KG1 (cell line): ENCODE measurements at regions not wholly inside any gene's neighbourhood (a gene's known extent, or its start where the extent isn't known, plus 50 kb on each side); places are given as distances from the start of the nearest gene placed in this dataset.

Source experiments
- DNase-seq: peaks from one replicate; lab custom pipeline; 2025; lab: John Stamatoyannopoulos, UW

DNA sequence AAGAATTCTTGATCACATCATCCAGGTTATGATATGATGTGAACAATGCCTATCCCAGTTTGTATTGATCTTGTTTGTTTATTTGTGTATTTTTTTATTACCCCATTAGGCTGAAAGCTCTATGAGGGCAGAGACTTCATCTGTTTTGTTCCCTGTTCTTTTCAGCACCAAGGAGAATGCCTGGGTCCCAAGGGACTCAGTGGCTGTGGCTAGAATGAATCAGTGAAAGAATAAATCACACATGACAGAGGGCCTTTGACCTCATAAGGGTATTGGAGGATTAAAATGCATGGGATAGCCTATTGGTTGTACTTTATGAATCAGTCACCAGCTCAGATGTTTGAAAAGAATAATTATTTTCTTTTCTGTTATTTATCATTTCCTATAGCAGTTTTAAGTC, 292.2 kb downstream of the GAS1 start:
- DNase-seq: no peak

DNA sequence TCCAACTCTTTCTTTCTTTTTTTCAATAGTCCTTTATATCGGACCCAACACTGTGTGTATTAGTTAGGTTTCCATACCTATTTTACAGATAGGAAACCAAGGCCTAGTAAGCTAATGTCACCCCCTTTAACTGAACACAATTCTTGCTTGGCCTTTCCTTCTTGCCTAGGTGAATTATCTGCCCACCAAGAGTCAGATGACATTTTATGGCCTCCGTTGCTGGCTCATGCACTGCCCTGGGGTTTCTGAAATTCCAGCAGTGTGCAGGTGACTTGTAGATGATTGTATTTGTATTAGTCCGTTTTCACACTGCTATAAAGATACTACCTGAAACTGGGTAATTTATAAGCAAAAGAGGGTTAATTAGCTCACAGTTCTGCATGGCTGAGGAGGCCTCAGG, 293.8 kb downstream of the GAS1 start:
- no peak for DNase-seq

DNA sequence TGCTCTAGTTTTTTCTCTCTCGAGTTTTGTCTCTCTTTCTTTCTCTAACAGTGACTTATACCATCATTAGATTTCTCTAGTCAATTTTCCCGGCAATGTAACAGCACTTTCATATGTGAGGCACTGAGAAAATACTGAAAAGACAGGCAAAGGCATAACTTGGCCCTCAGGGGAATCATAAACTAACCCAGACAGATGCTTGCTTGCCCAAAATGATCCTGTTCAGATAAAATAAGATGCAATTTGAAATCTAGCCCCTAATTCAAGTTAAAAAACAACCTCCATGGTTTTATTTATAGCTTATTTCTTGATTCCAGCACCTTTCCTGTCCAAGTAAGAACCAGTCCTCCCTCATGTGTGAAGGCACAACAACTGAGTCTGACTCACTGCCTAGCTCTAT, 294.6 kb downstream of the GAS1 start:
- no peak for DNase-seq

DNA sequence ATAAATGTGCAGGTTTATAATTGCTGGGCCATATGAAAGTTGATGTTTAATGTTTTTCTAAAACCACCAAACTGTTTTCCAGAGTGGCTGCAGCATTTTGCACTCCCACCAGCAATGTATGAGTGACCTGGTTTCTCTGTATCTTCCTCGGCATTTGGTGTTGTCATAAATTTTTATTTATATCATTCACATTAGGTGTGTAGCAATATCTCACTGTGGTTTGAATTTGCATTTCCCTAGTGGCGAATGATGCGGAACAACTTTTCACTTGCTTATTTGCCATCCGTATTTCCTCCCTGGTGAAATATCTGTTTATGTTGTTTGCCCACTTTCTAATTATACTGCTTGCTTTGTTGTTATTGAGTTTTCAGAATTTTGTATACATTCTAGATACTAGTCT, 295.7 kb upstream of the TUT7 start:
- no peak for DNase-seq

DNA sequence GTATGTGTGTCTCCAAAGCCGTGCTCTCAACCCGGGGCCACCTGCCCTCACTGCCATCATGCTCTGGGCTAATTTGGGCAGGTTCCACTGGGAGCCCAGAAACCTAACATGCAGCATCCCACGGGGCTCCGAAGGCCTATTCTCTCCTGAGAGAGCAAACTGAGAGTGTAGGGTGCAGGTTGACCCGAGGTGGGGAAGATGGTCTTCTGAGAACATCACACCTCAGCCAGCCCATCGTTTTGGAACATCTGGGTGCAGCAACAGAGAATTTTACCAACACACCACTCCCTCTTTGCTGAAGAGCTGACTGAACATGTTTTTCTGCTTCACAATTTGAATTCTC, 294.6 kb upstream of the TUT7 start:
- no peak for DNase-seq

DNA sequence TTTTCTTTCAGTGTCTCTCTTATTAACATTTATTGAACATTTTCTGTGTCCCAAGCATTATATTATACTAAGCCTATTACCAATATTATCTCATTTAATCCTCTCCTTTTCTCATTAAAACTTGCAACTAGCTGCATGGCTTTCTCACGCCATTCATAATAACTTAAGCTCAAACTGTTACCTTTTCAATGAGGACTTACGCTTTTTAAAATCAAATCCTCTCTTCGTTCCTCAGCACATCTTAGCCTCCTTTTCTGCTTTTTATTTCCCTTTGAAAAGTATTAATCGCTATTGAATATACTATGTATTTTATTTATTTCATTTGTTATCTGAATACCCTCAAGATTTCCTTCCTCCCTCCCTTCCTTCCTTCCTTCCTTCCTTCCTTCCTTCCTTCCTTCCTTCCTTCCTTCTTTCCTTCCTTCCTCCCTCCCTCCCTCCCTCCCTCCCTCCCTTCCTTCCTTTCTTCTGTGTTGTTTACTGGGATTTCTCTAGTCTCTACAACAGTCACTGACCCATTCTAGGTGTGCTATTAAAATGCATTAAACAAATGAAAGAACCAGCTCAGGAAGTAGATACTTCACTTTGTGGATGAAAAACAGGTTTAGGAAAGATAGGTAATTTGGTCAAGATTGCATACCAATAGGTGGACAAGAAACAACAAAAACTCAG, 294.1 kb upstream of the TUT7 start:
- DNase-seq: no peak

DNA sequence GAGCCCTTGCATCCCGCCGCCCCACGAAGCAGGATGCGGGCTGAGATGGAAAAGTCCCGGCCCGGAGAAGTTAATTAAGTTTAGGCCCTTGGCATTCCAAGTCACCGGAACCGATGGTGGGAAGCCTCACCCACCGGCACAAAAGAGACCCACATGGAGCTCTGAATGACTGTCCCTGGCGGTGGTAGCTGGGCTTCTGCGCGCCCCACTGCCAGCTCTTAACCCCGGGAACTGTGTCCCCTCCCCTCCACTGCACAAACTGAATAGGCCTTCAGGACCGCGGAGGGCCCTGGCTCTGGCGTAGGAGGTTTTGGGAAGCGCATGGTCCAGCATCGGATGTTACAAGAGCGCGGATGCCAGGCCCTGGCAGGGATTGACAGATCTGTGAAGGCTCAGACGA, 291.1 kb upstream of the TUT7 start:
- DNase-seq: no peak

DNA sequence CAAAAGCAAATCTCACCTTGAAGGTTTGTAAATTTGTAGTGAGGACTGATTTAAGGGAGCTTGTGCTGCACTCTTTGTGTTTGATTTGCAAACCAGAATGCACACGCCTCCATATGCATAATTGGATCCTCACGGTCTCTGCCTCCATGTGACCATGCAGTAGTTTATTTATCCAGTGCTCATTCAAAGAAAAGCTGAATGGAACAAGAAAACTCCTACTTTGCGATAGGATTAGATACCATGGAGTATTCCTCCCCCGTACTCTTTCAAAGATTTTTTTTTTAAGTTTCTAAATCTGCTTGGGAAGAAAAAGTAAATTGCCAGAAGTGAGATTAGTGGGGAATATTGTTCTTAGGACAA, 290.4 kb upstream of the TUT7 start:
- DNase-seq: no peak

DNA sequence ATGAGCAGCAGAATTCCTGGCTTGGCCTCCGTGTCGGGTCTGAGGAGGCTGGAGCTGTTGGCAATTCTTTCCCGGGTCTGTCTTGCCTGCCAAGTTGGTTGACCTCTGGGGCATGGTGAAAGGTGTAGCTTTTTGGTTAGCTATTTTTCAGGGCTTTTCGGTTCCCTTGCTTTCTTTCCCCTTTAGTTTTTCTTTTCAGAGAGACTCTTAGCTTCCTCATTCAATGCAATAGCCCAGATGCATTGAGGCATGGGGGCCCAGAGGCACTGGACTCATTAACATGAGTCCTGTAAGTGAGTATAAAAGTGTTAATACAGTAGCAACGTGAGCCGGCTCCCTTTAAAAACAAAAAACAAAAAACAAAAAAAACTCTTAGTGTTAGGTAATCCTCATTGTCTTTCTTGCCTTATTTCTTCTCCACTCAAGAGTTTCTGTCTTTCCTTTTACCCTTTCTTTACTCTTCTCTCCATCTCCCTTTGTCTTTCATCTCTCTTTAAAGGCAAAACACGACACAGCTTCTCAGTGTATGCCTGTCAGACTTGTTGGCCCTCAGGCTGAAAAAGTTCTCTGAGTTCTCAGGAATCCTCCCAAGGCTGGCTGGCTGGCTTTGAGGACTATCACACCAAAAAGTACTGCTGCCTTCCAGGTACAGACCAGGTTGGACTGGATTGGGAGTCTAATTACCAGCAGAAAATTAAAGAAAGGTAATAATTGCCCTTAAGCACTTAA, 289.9 kb upstream of the TUT7 start:
- no peak for DNase-seq

DNA sequence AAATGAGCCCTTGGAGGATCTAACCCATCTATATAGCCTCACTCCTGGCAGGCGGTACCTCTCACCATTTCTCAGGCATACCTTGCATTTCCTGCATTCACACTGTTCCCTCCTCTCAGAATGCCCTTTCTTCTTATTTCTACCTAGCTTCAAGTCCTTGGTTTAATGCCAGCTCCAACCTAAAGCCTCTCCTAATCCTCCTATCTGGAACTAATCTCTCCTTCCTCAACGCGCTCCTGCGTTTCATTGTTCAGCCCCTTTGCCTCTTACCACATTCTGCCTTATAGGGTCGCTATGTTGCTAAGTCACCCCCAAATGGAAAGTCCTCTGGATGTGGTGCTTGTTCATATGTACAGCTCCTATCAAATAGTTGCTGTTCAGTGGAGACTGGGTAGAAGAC, 288.5 kb upstream of the TUT7 start:
- DNase-seq: no peak

DNA sequence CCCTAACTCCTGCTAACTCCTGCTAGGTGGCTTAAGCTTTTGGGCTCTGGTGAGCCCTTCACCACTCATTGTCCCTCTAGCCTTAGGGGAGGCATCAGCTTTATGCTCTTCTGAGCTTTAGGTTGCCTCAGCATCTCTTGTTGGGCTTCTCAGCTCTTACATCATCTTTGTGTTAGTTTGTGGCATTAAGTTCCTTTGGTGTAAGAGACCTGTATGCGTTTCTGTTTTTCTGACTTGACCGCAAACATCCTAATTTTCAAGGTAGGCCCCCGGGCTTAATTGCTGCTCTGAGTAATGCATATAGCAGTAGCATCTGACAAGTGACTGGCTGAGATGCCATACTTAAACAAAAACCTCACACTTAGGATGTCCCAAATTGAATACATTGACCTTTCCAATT, 287.8 kb upstream of the TUT7 start:
- no peak for DNase-seq

DNA sequence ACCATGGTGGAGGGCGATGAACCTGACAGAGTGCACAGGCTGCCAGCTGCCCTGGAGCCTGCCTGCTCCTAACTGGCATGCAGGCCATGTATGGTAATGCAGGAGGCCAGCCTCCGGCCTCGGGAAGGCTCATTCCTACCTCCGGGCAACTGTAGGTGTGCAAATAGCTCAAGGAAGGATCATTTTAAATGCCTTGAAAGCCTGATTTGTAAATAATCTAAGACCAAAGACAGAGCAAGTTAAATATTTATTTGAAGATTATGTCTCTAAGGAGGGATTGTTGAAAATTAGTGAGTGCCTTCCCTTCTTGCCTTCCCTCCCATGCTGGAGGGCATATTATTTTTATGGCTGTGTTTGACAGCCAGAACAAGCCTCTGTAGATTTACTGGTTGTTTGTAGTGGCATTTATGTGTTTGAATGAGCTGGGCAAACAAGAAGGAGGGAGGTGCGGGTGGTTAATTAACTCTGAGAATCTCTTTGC, 285.7 kb upstream of the TUT7 start:
- no peak for DNase-seq

DNA sequence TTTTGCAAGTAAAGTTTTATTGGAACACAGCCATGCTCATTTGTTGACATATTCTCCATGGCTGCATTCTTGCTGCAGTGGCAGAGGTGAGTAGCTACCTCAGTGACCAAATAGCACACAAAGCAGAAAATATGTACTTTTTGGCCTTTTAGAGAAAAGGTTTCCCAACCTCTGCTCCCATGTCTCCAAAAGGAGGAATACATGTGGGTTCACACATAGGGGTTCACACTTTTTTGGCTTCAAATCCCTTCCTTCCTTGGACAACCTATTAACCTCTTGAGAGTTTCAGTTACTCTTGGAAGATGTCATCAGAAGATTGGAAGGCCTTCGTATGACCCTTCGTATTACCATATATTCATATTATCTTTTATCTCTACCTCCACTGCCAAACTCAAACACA, 285.1 kb upstream of the TUT7 start:
- no peak for DNase-seq

DNA sequence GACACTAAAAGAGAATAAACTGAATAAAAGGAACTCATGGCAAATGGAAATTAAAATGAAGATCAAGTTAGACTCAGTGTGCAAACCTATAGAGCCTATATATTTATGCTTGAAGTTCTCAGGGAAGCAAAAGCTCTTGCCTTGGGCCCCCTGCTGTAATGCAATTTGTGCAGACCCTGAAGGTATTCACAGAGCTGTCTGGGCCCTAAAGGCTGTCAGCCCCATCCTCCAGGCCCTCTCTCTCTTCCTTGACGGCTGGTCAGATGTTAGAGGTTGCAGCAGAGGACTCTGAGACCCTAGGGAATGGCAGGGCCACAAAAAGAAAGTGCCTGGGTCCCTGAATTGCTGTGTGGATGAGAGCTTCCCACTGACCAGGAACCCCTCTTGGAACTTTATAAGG, 283.9 kb upstream of the TUT7 start:
- no peak for DNase-seq

DNA sequence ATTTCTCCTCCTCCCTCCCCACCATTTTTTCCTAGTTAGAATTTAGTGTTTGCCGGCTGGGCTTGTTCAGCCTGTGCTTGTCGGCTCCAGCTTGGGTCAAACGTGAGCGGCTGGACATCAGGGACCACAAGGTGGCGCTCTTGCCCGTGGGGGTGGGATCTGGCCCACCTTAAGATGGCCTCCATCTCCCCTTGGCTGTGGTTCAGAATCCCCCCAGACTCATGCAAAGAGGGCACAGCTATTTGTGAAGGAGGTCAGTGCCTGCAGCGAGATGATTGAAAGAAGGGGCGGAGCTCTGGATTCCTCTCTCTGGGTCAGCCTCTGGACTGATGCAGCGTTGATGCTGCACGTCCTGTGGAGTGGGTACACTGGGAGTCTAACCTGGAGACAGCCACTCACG, 283.3 kb upstream of the TUT7 start:
- DNase-seq: no peak

DNA sequence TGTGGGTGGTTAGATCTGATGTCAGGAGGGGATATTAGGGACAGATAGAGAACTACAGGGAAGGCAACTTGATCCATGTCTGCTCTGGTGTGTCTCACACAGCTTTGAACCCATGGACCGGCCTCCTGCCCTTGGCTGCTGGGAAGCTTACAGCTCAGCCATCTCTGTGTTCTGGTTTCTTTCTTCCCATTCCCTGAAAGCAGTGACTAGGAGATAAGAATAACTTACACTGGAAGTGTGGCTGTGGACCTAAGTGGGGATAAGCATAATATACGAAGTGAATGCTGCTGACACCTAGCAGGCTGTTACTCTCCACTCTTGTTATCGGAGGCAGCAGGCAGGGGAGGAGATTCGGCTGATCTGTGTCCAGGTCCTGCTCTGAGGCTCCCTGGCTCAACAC, 282.3 kb upstream of the TUT7 start:
- no peak for DNase-seq

DNA sequence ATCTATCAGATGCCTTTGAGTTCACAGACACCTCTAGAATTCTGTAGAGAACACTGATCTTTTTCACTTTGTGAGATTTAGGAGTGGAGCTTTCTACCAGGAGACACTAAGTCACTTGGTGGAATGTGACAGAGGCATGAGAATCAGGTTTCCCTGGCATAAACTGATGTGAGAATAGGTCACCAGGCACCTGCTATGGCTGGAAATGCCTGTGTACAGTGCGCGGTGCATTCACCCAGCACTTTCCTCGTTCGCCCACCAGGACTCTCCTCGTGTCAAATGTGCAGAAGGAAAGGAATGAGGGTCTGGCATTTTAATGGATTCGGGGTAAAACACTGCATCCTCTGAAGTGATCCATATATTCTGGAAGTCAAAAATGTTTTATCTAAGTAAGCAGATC, 281.8 kb upstream of the TUT7 start:
- DNase-seq: no peak

DNA sequence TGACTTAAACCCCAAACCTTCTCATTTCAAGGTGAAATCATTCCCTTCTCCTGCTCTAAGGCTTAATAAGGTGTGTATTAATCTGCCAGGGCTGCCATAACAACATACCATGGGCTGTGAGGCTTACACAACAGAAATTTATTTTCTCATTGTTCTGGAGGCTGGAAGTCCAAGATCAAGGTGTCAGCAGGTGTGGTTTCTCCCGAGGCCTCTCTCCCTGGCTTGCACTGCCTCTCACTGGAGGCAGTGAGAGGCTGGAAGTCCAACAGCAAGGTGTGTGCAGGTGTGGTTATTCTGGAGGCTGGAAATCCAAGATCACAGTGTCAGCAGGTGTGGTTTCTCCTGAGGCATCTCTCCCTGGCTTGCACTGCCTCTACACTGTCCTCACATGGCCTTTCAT, 280.3 kb upstream of the TUT7 start:
- DNase-seq: no peak

DNA sequence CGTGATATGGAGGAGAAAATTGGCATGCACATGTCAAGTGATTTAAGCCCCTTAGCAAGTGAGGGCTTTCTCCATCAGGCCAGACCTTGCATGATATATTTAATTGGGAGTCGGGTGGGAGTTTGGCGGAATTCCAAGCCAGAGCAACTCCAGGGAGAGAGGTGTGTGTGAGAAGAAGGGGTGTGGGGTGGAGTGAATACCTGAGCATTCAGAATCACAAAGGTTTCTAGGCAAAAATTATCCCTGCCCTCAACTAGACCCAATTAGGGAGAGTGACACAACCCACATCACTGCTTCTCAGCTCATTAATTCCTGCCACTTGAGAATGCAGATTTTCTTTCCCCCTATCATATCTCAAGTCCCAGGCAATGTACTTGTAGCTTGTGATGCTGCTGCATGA, 279.7 kb upstream of the TUT7 start:
- no peak for DNase-seq

DNA sequence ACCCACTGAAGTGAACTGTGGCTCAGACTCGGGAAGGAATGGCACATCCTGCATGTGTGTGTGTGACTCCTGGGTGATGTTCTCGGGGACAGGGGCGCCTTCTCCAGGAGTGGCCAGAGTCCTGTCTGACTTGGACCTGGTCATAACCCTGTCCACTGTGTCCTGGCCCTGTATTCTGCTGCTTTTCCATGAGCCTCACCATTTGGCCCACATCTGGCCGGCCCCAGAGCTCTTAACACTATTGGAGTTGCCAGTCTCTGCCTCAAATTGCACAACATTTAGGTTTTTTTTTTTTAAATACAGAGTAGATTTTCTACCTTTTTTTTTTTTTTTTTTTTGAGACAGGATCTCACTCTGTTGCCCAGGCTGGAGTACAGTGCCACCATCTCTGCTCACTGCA, 278.3 kb upstream of the TUT7 start:
- no peak for DNase-seq

DNA sequence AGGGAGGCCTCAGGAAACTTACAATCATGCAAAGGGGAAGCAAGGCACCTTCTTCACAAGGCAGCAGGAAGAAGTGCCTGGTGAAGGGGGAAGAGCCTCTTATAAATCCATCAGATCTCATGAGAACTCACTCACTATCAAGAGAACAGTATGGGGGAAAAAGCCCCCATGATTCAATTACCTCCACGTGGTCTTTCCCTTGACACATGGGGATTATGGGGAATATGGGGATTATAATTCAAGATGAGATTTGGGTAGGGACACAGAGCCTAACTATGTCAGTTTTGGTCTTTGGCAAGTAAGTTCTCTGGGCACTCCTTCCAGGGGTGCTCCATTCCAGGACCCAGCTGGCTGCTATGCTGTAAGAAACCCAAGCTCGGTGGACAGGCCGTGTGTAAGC, 275.3 kb upstream of the TUT7 start:
- DNase-seq: no peak

DNA sequence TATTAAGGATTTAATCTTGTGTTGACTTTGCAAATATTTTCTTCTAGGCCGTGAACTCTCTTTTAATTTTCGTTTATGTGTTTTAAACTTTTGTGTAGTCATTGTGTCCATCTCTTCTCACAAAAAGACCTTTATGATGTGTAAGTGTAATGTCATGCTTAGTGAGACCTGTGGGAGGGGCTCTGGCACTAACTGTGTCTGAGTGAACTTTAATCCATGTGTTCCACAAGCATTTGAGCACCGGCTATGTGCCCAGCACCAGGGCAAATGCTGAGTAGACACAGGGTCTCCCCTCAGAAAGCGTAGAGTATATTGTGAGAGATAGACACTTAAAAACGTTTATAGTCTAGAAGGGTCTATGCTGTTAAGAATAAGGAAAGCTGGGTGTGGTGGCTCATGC, 272.6 kb upstream of the TUT7 start:
- no peak for DNase-seq

DNA sequence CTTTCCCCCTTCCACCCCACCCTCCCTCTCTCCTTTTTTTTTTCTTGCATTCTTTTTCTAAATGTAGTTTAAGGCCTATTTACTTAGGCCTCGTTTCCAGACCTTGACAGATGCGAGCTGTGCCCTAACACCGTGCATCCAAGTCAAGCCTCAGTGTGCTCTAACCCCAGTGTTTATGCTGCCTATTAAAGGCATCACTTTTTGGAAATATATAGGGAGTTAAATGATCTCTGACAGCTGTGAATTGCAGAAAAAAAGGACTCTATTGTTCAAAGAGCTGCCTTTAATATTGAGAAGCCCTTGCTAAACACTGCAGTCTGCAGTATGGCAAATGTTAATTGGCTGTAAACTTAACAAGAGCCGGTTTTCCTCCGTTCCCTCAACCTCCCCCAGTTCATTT, 270.4 kb upstream of the TUT7 start:
- DNase-seq: no peak
